ENCODE measurements at regions not wholly inside any gene's neighbourhood (a gene's known extent, or its start where the extent isn't known, plus 50 kb on each side); places are given as distances from the start of the nearest gene placed in this dataset.
"Not testable (repeated sequence)": the region's sequence is repeated elsewhere in the genome, so short reads cannot be mapped to it uniquely, and the experiment has no call there.

GRCh38 chr6:125612345-125612846, 137.0 kb upstream of the HEY2 start:
- in situ Hi-C loops (cut with MboI; ENCODE audit: low pct_ligation_motif_present in 1 of 4, low pct_unique_long_range_greater_than_20kb in 1 of 4, low sequenced_read_pairs in 3 of 4) = no loop called here
- Histone ChIP-seq H3K4me1 (peaks cover 0 to 9% (median 0%) of the 10 kb centered on the region in 4 donors), H3K27ac (no peak overlapping the region), H3K27me3 (no peaks in the 10 kb centered on the region), H3K4me3 (no peak overlapping the region), H3K9me3 (no peaks in the 10 kb centered on the region), H3K36me3 (no peaks in the 10 kb centered on the region)
- TF ChIP-seq POLR2AphosphoS5 (IDR thresholded peaks at IDR 0.05) (no peak), POLR2A (IDR thresholded peaks at IDR 0.05) (no peak), CTCF (IDR thresholded peaks at IDR 0.05) (no peak), EP300 (IDR thresholded peaks at IDR 0.05; ENCODE audit: low read depth) (no peak)
- no peak for DNase-seq
- 30 to 33% methylated on average over 3 of the region's 3 CpGs for WGBS, 2 donors (ENCODE audit: low coverage in 1 of 2)
- intact Hi-C loops (cut with DNase I; ENCODE audit: low total_unique reads) = loop anchor here (1.0 kb wide), 1 partner anchor 22 kb away; no protein-coding TSS in a partner anchor

- Histone ChIP-seq H3K9me3 (no peaks in the 10 kb centered on the region), H3K4me3 (no peak overlapping the region), H3K27me3 (no peaks in the 10 kb centered on the region), H3K36me3 (no peaks in the 10 kb centered on the region), H3K4me1 (no peaks in the 10 kb centered on the region), H3K27ac (no peak overlapping the region)
- DNase-seq = no peak
- no peak for TF ChIP-seq CTCF (IDR thresholded peaks at IDR 0.05)
- TF ChIP-seq POLR2A (IDR thresholded peaks at IDR 0.05) = no peak
- TF ChIP-seq POLR2AphosphoS5 (IDR thresholded peaks at IDR 0.05) = no peak
- no peak for TF ChIP-seq EP300 (IDR thresholded peaks at IDR 0.05; ENCODE audit: low read depth)
- intact Hi-C loops (cut with DNase I; ENCODE audit: low total_unique reads) = no loop called here
- WGBS, 2 donors (ENCODE audit: low coverage in 1 of 2) = 53 to 61% methylated on average over 1 of the region's 1 CpG
- in situ Hi-C loops (cut with MboI; ENCODE audit: low pct_ligation_motif_present in 1 of 4, low pct_unique_long_range_greater_than_20kb in 1 of 4, low sequenced_read_pairs in 3 of 4) = no loop called here
Observed at GRCh38 chr6:125618629-125619028, 130.8 kb upstream of the HEY2 start.

GRCh38 chr6:125623085-125623484, 126.3 kb upstream of the HEY2 start:
- TF ChIP-seq POLR2AphosphoS5 (IDR thresholded peaks at IDR 0.05) = no peak
- TF ChIP-seq POLR2A (IDR thresholded peaks at IDR 0.05) = no peak
- TF ChIP-seq CTCF (IDR thresholded peaks at IDR 0.05) = no peak
- TF ChIP-seq EP300 (IDR thresholded peaks at IDR 0.05; ENCODE audit: low read depth) = no peak
- no peaks in the 10 kb centered on the region for H3K4me1 ChIP-seq
- H3K27me3 ChIP-seq = no peaks in the 10 kb centered on the region
- H3K9me3 ChIP-seq = no peaks in the 10 kb centered on the region
- no peak overlapping the region for H3K27ac ChIP-seq
- H3K36me3 ChIP-seq = no peaks in the 10 kb centered on the region
- intact Hi-C loops (cut with DNase I; ENCODE audit: low total_unique reads) (no loop called here), in situ Hi-C loops (cut with MboI; ENCODE audit: low pct_ligation_motif_present in 1 of 4, low pct_unique_long_range_greater_than_20kb in 1 of 4, low sequenced_read_pairs in 3 of 4) (no loop called here)
- no peak overlapping the region for H3K4me3 ChIP-seq
- DNase-seq = no peak

GRCh38 chr6:125631165-125631564, 118.3 kb upstream of the HEY2 start:
- TF ChIP-seq POLR2AphosphoS5 (IDR thresholded peaks at IDR 0.05) = no peak
- TF ChIP-seq EP300 (IDR thresholded peaks at IDR 0.05; ENCODE audit: low read depth) = no peak
- no peak for TF ChIP-seq POLR2A (IDR thresholded peaks at IDR 0.05)
- no peak for TF ChIP-seq CTCF (IDR thresholded peaks at IDR 0.05)
- in situ Hi-C loops (cut with MboI; ENCODE audit: low pct_ligation_motif_present in 1 of 4, low pct_unique_long_range_greater_than_20kb in 1 of 4, low sequenced_read_pairs in 3 of 4) = no loop called here
- no peaks in the 10 kb centered on the region for H3K9me3 ChIP-seq
- intact Hi-C loops (cut with DNase I; ENCODE audit: low total_unique reads) = no loop called here
- H3K4me3 ChIP-seq = no peak overlapping the region
- H3K4me1 ChIP-seq = no peaks in the 10 kb centered on the region
- no peak for DNase-seq
- no peaks in the 10 kb centered on the region for H3K27me3 ChIP-seq
- 50% methylated on average over 1 of the region's 1 CpG; no CpG with 5 or more reads in 1 of the 2 donors for WGBS, 2 donors (ENCODE audit: low coverage in 1 of 2)
- no peaks in the 10 kb centered on the region for H3K36me3 ChIP-seq
- H3K27ac ChIP-seq = no peak overlapping the region

GRCh38 chr6:125636011-125636410, 113.4 kb upstream of the HEY2 start:
- 86 to 94% methylated on average over 2 of the region's 2 CpGs for WGBS, 2 donors (ENCODE audit: low coverage in 1 of 2)
- H3K36me3 ChIP-seq; intact Hi-C loops (cut with DNase I; ENCODE audit: low total_unique reads); H3K27me3 ChIP-seq; H3K9me3 ChIP-seq; H3K27ac ChIP-seq; in situ Hi-C loops (cut with MboI; ENCODE audit: low pct_ligation_motif_present in 1 of 4, low pct_unique_long_range_greater_than_20kb in 1 of 4, low sequenced_read_pairs in 3 of 4); H3K4me1 ChIP-seq; H3K4me3 ChIP-seq; DNase-seq: not testable (repeated sequence)

Data from transverse colon (tissue), 4 donors.